Suprapubic skin (tissue), 4 donors: ENCODE measurements at regions not wholly inside any gene's neighbourhood (a gene's known extent, or its start where the extent isn't known, plus 50 kb on each side); places are given as distances from the start of the nearest gene placed in this dataset.

ENCODE experiments used
- EP300 ChIP-seq: sonication (generic); formaldehyde crosslinking; IDR thresholded peaks from one replicate; pipeline ENCODE4 v1.6.1; 2017; ENCODE audit warnings: antibody characterized with exemption
- POLR2A ChIP-seq, 2 donors: fragments of 450-650 bp; IDR thresholded peaks; one replicate each; pipeline ENCODE4 v1.6.1; 2017; ENCODE audit warnings: antibody characterized with exemption in 2 of 2, mild to moderate bottlenecking in 2 of 2, moderate library complexity in 2 of 2
- POLR2AphosphoS5 ChIP-seq, 3 donors: sonication (generic); formaldehyde crosslinking; IDR thresholded peaks; one replicate each; pipeline ENCODE4 v1.6.1; 2017; ENCODE audit warnings: antibody characterized with exemption in 3 of 3
- TF ChIP-seq, protein P1 (sequence below), 2 donors: fragments of 200-600 bp in 1 of 2; fragments of 450-650 bp in 1 of 2; sonication (generic) in 1 of 2; IDR thresholded peaks; one replicate each; pipeline ENCODE4 v1.5.1; 2016 to 2019; ENCODE audit warnings: antibody characterized with exemption in 2 of 2, mild to moderate bottlenecking in 1 of 2, moderate library complexity in 1 of 2

DNA sequence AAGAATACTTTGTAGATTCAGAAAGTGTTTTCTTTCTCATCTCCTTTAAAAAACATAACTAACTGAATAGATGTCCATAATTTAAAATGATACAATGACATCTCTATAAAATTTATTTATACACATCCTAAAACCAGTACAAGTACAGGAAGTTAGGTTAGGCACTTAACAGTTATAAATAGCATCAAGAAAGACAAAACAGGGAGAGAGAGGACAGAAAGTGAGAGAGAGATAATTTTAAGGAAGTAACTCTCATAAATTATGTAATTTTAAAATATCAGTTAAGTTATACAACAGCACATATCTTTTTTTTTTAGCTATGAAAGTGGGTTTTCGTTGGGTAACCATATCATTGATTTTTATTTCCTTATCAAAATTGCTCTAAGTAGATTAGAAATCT lies 1068.6 kb downstream of the TAF11L14 start:
- TF ChIP-seq, protein P1, sequence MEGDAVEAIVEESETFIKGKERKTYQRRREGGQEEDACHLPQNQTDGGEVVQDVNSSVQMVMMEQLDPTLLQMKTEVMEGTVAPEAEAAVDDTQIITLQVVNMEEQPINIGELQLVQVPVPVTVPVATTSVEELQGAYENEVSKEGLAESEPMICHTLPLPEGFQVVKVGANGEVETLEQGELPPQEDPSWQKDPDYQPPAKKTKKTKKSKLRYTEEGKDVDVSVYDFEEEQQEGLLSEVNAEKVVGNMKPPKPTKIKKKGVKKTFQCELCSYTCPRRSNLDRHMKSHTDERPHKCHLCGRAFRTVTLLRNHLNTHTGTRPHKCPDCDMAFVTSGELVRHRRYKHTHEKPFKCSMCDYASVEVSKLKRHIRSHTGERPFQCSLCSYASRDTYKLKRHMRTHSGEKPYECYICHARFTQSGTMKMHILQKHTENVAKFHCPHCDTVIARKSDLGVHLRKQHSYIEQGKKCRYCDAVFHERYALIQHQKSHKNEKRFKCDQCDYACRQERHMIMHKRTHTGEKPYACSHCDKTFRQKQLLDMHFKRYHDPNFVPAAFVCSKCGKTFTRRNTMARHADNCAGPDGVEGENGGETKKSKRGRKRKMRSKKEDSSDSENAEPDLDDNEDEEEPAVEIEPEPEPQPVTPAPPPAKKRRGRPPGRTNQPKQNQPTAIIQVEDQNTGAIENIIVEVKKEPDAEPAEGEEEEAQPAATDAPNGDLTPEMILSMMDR (IDR thresholded peaks at IDR 0.05) = no peak
- no peak for TF ChIP-seq POLR2AphosphoS5 (IDR thresholded peaks at IDR 0.05)
- no peak for TF ChIP-seq POLR2A (IDR thresholded peaks at IDR 0.05)
- TF ChIP-seq EP300 = no peak
